Small intestine (tissue), 7 donors: ENCODE measurements at regions not wholly inside any gene's neighbourhood (a gene's known extent, or its start where the extent isn't known, plus 50 kb on each side); places are given as distances from the start of the nearest gene placed in this dataset.

Experiments used
- DNase-seq, 2 donors: peaks; one replicate each; pipeline versions ENCODE4 v3.0.0 to v3.0.0-alpha.2; 2013
- FAIRE-seq: peaks from 2 replicates; lab custom pipeline; 2012; peaks lifted over from hg19 to GRCh38; lab: Jason Lieb, UNC
- H3K27ac ChIP-seq, 3 donors: one replicate each; pipeline ENCODE4 v1.5.1; 2013; ENCODE audit warnings: low read length in 2 of 3, mild to moderate bottlenecking in 2 of 3, control low read depth in 1 of 3, inconsistent platforms in 1 of 3, low read depth in 1 of 3, moderate library complexity in 1 of 3
- H3K27me3 ChIP-seq, 3 donors: one replicate each; pipeline ENCODE4 v1.6.1; 2013; ENCODE audit warnings: low read length in 3 of 3, inconsistent platforms in 1 of 3; ENCODE audit not compliant: control insufficient read depth in 3 of 3, insufficient read depth in 3 of 3
- H3K36me3 ChIP-seq, 3 donors: one replicate each; pipeline ENCODE4 v1.6.1; 2013; ENCODE audit warnings: low read length in 3 of 3, inconsistent platforms in 1 of 3, low read depth in 1 of 3, mild to moderate bottlenecking in 1 of 3, moderate library complexity in 1 of 3; ENCODE audit not compliant: control insufficient read depth in 3 of 3, insufficient read depth in 2 of 3
- H3K4me1 ChIP-seq, 3 donors: one replicate each; pipeline ENCODE4 v1.6.1; 2013; ENCODE audit warnings: low read length in 2 of 3, inconsistent platforms in 1 of 3, low read depth in 1 of 3, mild to moderate bottlenecking in 1 of 3, moderate library complexity in 1 of 3; ENCODE audit not compliant: control insufficient read depth in 3 of 3, insufficient read depth in 2 of 3
- H3K4me3 ChIP-seq, 3 donors: one replicate each; pipeline ENCODE4 v1.5.1; 2013; ENCODE audit warnings: low read length in 3 of 3, control low read depth in 1 of 3, inconsistent platforms in 1 of 3, low read depth in 1 of 3, mild to moderate bottlenecking in 1 of 3, moderate library complexity in 1 of 3
- H3K9me3 ChIP-seq, 2 donors: one replicate each; pipeline ENCODE4 v1.6.1; 2013; ENCODE audit warnings: low read depth in 1 of 2, low read length in 1 of 2; ENCODE audit not compliant: control insufficient read depth in 2 of 2, insufficient read depth in 1 of 2
- WGBS, 3 donors: extraction: QIAGEN DNeasy Blood & Tissue Kit; methylation state at CpG; one replicate each; pipeline ENCODE4 v1.1.7; 2013; 5-methylcytosine and 5-hydroxymethylcytosine counted together
- donor health status: healthy with polysubstance abuse.
- donor health status: control.
- donor health status: control.
- donor health status: Bipolar disorder and iron deficiency.
- donor health status: healthy.

DNA sequence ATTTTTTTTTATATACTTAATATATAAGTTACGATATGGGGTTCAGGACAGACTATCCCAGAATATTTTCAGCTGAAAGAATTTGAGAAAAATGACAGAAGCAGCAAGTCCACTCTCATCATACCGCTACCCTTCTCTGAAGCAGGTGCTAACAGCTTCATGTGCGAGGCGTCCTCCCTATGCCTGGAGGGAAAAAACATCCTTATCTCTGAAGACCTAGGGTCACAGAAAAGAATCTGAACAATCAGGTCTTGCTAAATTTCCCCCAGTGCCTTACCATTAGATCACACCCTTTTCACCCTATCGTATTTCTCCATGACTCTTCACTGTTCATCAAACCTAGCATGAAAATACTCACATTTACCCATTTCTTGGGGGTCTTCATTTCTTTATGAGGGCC is 51.9 kb upstream of the CREB1 start:
- DNase-seq (no peak), FAIRE-seq (no peak)
- WGBS, 3 donors, result 82 to 91% (median 84%) methylated on average over 5 of the region's 5 CpGs
- H3K9me3 ChIP-seq, result no peaks in the 10 kb centered on the region
- H3K4me1 ChIP-seq, result peaks cover 0 to under 1% (median 0%) of the 10 kb centered on the region in 3 donors
- no peaks in the 10 kb centered on the region for H3K36me3 ChIP-seq
- no peak overlapping the region for H3K4me3 ChIP-seq
- peaks cover 0 to 5% (median 0%) of the 10 kb centered on the region in 3 donors for H3K27me3 ChIP-seq
- H3K27ac ChIP-seq, result no peak overlapping the region

DNA sequence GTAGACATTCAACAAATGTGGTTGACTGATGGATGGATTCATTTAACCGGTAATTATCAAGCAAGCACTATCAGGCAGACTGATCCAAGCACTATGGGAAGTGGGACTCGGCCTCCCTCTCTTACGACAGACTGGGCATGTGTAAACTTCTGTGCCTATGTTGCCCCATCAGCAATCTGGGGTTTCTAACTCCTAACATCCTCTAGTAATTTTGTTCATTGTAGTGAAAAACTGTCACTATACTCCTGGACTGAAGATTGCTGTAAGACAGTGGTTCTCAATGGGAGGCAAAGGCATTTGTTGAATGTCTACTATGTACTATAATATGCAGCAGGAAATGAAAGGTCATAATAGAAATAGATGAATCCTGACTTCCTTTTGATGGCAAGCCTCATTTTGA is 51.2 kb upstream of the CREB1 start:
- H3K36me3 ChIP-seq, result no peaks in the 10 kb centered on the region
- H3K4me3 ChIP-seq, result no peak overlapping the region
- 85 to 93% (median 90%) methylated on average over 3 of the region's 3 CpGs for WGBS, 3 donors
- H3K4me1 ChIP-seq, result no peaks in the 10 kb centered on the region
- DNase-seq (no peak), FAIRE-seq (no peak)
- peaks cover 0 to 5% (median 0%) of the 10 kb centered on the region in 3 donors for H3K27me3 ChIP-seq
- no peaks in the 10 kb centered on the region for H3K9me3 ChIP-seq
- H3K27ac ChIP-seq, result no peak overlapping the region

DNA sequence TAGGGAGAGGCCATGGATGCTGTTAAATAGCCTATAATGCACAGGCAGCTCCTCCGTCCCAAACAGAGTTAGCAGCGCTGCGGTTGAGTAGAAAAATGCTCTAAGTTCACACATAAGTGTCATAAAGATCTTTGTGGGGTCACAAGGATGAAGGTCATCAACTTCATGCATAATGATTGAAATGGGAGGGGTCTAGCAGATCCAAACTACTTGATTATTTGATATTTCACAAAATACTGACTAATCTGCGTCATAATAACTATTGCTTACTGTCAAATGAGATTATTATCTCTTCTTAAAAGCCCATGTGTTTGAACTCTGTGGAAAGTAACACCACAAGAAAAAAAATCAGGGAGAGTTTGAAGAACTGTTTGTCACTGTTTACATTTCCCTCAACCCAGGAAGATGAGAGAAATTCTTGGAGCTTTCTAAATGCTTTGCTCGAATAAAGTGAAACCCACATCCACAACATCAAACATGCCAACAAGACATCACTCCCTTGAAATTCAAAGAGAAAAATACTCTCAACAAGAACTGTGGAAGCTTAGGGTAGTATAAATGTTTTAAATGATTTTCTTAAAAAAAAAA is 50.5 kb upstream of the CREB1 start:
- FAIRE-seq, result no peak
- peaks cover 0 to 5% (median 0%) of the 10 kb centered on the region in 3 donors for H3K27me3 ChIP-seq
- WGBS, 3 donors, result 80 to 92% (median 90%) methylated on average over 5 of the region's 5 CpGs
- no peaks in the 10 kb centered on the region for H3K9me3 ChIP-seq
- no peaks in the 10 kb centered on the region for H3K36me3 ChIP-seq
- no peak overlapping the region for H3K4me3 ChIP-seq
- no peaks in the 10 kb centered on the region for H3K4me1 ChIP-seq
- DNase-seq, result no peak
- no peak overlapping the region for H3K27ac ChIP-seq
